H9 (cell line): ENCODE measurements at regions not wholly inside any gene's neighbourhood (a gene's known extent, or its start where the extent isn't known, plus 50 kb on each side); places are given as distances from the start of the nearest gene placed in this dataset.
A peak's percentile ranks its signal among the peaks of the same experiment; 100 is the strongest.

Experiments used
- DNase-seq: peaks from one replicate; pipeline ENCODE4 v3.0.0-alpha.2; 2017
- H2AFZ ChIP-seq: one replicate; pipeline ENCODE4 v1.6.1; 2013; ENCODE audit warnings: mild to moderate bottlenecking, low read length, control low read depth, moderate library complexity
- H2AK5ac ChIP-seq: 2 replicates; pipeline ENCODE4 v1.6.1; 2013; ENCODE audit warnings: low read length, control low read depth, mixed read lengths; ENCODE audit not compliant: insufficient read length
- H2BK120ac ChIP-seq: one replicate; pipeline ENCODE4 v1.6.1; 2013; ENCODE audit warnings: low read depth, mild to moderate bottlenecking, low read length, control low read depth, inconsistent platforms; ENCODE audit not compliant: poor library complexity, severe bottlenecking
- H2BK12ac ChIP-seq: 2 replicates; pipeline ENCODE4 v1.6.1; 2013; ENCODE audit warnings: low read length, control low read depth, mixed read lengths, low read depth; ENCODE audit not compliant: insufficient read length
- H2BK15ac ChIP-seq: 2 replicates; pipeline ENCODE4 v1.6.1; 2013; ENCODE audit warnings: low read depth, low read length, control low read depth
- H2BK20ac ChIP-seq: one replicate; pipeline ENCODE4 v1.6.1; 2013; ENCODE audit warnings: low read depth, mild to moderate bottlenecking, low read length, control low read depth, inconsistent platforms; ENCODE audit not compliant: poor library complexity, severe bottlenecking
- H2BK5ac ChIP-seq: 2 replicates; pipeline ENCODE4 v1.6.1; 2013; ENCODE audit warnings: low read length, control low read depth, mixed read lengths; ENCODE audit not compliant: insufficient read length
- H3K14ac ChIP-seq: 2 replicates; pipeline ENCODE4 v1.6.1; 2013; ENCODE audit warnings: low read length, control low read depth; ENCODE audit not compliant: insufficient read depth
- H3K18ac ChIP-seq: 2 replicates; pipeline ENCODE4 v1.6.1; 2013; ENCODE audit warnings: low read depth, mild to moderate bottlenecking, mixed read lengths, low read length, control low read depth; ENCODE audit not compliant: insufficient read length
- H3K23ac ChIP-seq: 2 replicates; pipeline ENCODE4 v1.6.1; 2013; ENCODE audit warnings: low read length, control low read depth, mixed read lengths, low read depth; ENCODE audit not compliant: insufficient read length
- H3K23me2 ChIP-seq: 2 replicates; pipeline ENCODE4 v1.6.1; 2013; ENCODE audit warnings: low read depth, mild to moderate bottlenecking, mixed read lengths, low read length, control low read depth; ENCODE audit not compliant: insufficient read length, poor library complexity, severe bottlenecking
- H3K27ac ChIP-seq: 2 replicates; pipeline ENCODE4 v1.5.1; 2013; ENCODE audit warnings: low read length, control low read depth, mixed read lengths, low read depth; ENCODE audit not compliant: insufficient read length
- H3K27me3 ChIP-seq: 2 replicates; pipeline ENCODE4 v1.6.1; 2013; ENCODE audit warnings: low read length, control low read depth, inconsistent platforms; ENCODE audit not compliant: insufficient read depth
- H3K4ac ChIP-seq: 2 replicates; pipeline ENCODE4 v1.6.1; 2013; ENCODE audit warnings: low read depth, mild to moderate bottlenecking, control low read depth, inconsistent platforms, low read length, moderate library complexity
- H3K4me1 ChIP-seq: 2 replicates; pipeline ENCODE4 v1.6.1; 2013; ENCODE audit warnings: low read length, control low read depth, inconsistent platforms; ENCODE audit not compliant: insufficient read depth
- H3K4me2 ChIP-seq: 2 replicates; pipeline ENCODE4 v1.6.1; 2013; ENCODE audit warnings: low read length, control low read depth, mixed read lengths; ENCODE audit not compliant: insufficient read length, insufficient read depth
- H3K56ac ChIP-seq: 2 replicates; pipeline ENCODE4 v1.6.1; 2013; ENCODE audit warnings: low read depth, mild to moderate bottlenecking, mixed read lengths, low read length, control low read depth; ENCODE audit not compliant: insufficient read length
- H3K79me1 ChIP-seq: 2 replicates; pipeline ENCODE4 v1.6.1; 2013; ENCODE audit warnings: low read depth, mild to moderate bottlenecking, moderate library complexity, low read length, control low read depth, inconsistent platforms; ENCODE audit not compliant: insufficient read depth, poor library complexity, severe bottlenecking
- H3K79me2 ChIP-seq: 2 replicates; pipeline ENCODE4 v1.6.1; 2013; ENCODE audit warnings: low read length, control low read depth, inconsistent platforms; ENCODE audit not compliant: insufficient read depth
- H3K9ac ChIP-seq: 2 replicates; pipeline ENCODE4 v1.6.1; 2013; ENCODE audit warnings: low read length, control low read depth, mixed read lengths; ENCODE audit not compliant: insufficient read length; ENCODE audit errors: extremely low read depth
- H3K9me3 ChIP-seq: one replicate; pipeline ENCODE4 v1.6.1; 2013; ENCODE audit warnings: low read depth, low read length, inconsistent platforms; ENCODE audit not compliant: control insufficient read depth
- H3T11ph ChIP-seq: one replicate; pipeline ENCODE4 v1.6.1; 2013; ENCODE audit warnings: mild to moderate bottlenecking, low read length, control low read depth, inconsistent platforms
- H4K20me1 ChIP-seq: one replicate; pipeline ENCODE4 v1.6.1; 2013; ENCODE audit not compliant: control insufficient read depth, insufficient read length, insufficient read depth
- H4K5ac ChIP-seq: 2 replicates; pipeline ENCODE4 v1.6.1; 2013; ENCODE audit warnings: low read depth, mild to moderate bottlenecking, mixed read lengths, low read length, control low read depth; ENCODE audit not compliant: insufficient read length
- H4K8ac ChIP-seq: replicated peaks from 2 replicates; pipeline ENCODE4 v1.6.1; 2013; ENCODE audit warnings: low read length, control low read depth, mixed read lengths, low read depth; ENCODE audit not compliant: insufficient read length
- H4K91ac ChIP-seq: 2 replicates; pipeline ENCODE4 v1.6.1; 2013; ENCODE audit warnings: low read depth, mild to moderate bottlenecking, moderate library complexity, mixed read lengths, low read length, control low read depth; ENCODE audit not compliant: insufficient read length
- H3K27ac Mint-ChIP-seq, 3 experiments: 2 replicates in 2 of 3; 3 replicates in 1 of 3; pipeline ENCODE4 v1.8.0; 2020 to 2021; ENCODE audit warnings: mixed read lengths in 3 of 3, mild to moderate bottlenecking in 1 of 3, moderate library complexity in 1 of 3
- H3K27me3 Mint-ChIP-seq: 2 replicates; pipeline ENCODE4 v1.8.0; 2021; ENCODE audit warnings: low read depth, mild to moderate bottlenecking, moderate library complexity, mixed read lengths
- H3K36me3 Mint-ChIP-seq, 3 experiments: 2 replicates in 2 of 3; 3 replicates in 1 of 3; pipeline ENCODE4 v1.8.0; 2020 to 2021; ENCODE audit warnings: low read depth in 3 of 3, mixed read lengths in 3 of 3; ENCODE audit not compliant: insufficient read depth in 1 of 3
- H3K4me1 Mint-ChIP-seq, 2 experiments: 2 replicates each; pipeline ENCODE4 v1.8.0; 2020; ENCODE audit warnings: mixed read lengths in 2 of 2
- H3K4me3 Mint-ChIP-seq, 2 experiments: 2 replicates in 1 of 2; 3 replicates in 1 of 2; pipeline ENCODE4 v1.8.0; 2020 to 2021; ENCODE audit warnings: mild to moderate bottlenecking in 2 of 2, mixed read lengths in 2 of 2, moderate library complexity in 1 of 2
- H3K9me3 Mint-ChIP-seq, 2 experiments: 2 replicates in 1 of 2; 3 replicates in 1 of 2; pipeline ENCODE4 v1.8.0; 2020; ENCODE audit warnings: mild to moderate bottlenecking in 2 of 2, mixed read lengths in 2 of 2, moderate library complexity in 1 of 2
- WGBS: extraction: QIAGEN DNeasy Blood & Tissue Kit; methylation state at CpG from one replicate; pipeline ENCODE4 v1.1.7; 2013; ENCODE audit warnings: missing lambda C conversion rate, low lambda C conversion rate, mixed read lengths; ENCODE audit not compliant: insufficient read length; ENCODE audit errors: extremely low coverage; 5-methylcytosine and 5-hydroxymethylcytosine counted together
- TF ChIP-seq, protein P1 (sequence below): fragments of 200-600 bp; sonication (generic); conservative IDR thresholded peaks from 3 replicates; pipeline ENCODE4 v1.8.0; 2021; ENCODE audit warnings: antibody characterized with exemption, mild to moderate bottlenecking

DNA sequence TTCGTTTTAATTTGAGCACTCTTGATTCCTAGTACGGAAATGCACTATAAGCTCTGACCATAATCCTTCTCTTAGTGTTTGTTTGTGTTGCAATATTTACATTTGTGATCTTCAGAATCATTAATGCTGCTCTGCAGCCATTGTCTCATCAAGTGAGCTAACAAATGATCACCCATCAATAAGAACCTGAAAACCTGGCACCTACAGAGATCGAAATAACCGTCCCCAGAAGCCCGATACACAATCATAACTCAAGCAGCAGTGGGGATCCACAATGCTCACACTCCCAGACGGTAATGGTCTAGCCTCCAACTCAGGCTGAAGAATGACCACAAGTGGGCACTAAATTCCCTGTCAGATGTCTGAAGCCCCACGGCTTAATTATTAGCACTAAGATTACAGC lies 156.0 kb upstream of the NFE2L3 start:
- WGBS, result no CpG with 5 or more reads among the region's 7 CpGs
- Histone ChIP-seq H3K9ac (no peak overlapping the region), H3K56ac (no peak overlapping the region), H3T11ph (no peak overlapping the region), H3K79me1 (no peaks in the 10 kb centered on the region), H2AK5ac (no peak overlapping the region), H3K79me2 (no peaks in the 10 kb centered on the region), H3K27me3 (no peaks in the 10 kb centered on the region), H2BK12ac (no peak overlapping the region), H2BK5ac (no peak overlapping the region), H2BK120ac (no peak overlapping the region), H2AFZ (no peak overlapping the region), H3K4me1 (no peaks in the 10 kb centered on the region), H3K4me2 (no peak overlapping the region), H2BK20ac (no peak overlapping the region), H3K4ac (no peak overlapping the region), H3K23ac (no peak overlapping the region), H3K18ac (no peak overlapping the region), H4K20me1 (no peaks in the 10 kb centered on the region), H4K91ac (no peak overlapping the region), H3K9me3 (no peaks in the 10 kb centered on the region), H4K5ac (no peak overlapping the region), H4K8ac (no peak overlapping the region), H3K23me2 (no peaks in the 10 kb centered on the region), H3K14ac (no peak overlapping the region), H3K27ac (no peak overlapping the region), H2BK15ac (no peak overlapping the region)
- H3K36me3 Mint-ChIP-seq, result no peaks in the 10 kb centered on the region; a peak in 1 of 7 replicates
- peaks cover 0 to 2% of the 10 kb centered on the region in 2 experiments; a peak in 2 of 4 replicates for H3K4me1 Mint-ChIP-seq
- H3K27me3 Mint-ChIP-seq, result peaks cover 2% of the 10 kb centered on the region
- H3K9me3 Mint-ChIP-seq, result no peaks in the 10 kb centered on the region
- H3K4me3 Mint-ChIP-seq, result no peak overlapping the region
- H3K27ac Mint-ChIP-seq, result no peak overlapping the region
- DNase-seq, result no peak
- TF ChIP-seq, protein P1, sequence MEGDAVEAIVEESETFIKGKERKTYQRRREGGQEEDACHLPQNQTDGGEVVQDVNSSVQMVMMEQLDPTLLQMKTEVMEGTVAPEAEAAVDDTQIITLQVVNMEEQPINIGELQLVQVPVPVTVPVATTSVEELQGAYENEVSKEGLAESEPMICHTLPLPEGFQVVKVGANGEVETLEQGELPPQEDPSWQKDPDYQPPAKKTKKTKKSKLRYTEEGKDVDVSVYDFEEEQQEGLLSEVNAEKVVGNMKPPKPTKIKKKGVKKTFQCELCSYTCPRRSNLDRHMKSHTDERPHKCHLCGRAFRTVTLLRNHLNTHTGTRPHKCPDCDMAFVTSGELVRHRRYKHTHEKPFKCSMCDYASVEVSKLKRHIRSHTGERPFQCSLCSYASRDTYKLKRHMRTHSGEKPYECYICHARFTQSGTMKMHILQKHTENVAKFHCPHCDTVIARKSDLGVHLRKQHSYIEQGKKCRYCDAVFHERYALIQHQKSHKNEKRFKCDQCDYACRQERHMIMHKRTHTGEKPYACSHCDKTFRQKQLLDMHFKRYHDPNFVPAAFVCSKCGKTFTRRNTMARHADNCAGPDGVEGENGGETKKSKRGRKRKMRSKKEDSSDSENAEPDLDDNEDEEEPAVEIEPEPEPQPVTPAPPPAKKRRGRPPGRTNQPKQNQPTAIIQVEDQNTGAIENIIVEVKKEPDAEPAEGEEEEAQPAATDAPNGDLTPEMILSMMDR, result peak; percentile 41
